ENCODE measurements at regions not wholly inside any gene's neighbourhood (a gene's known extent, or its start where the extent isn't known, plus 50 kb on each side); places are given as distances from the start of the nearest gene placed in this dataset.

DNA sequence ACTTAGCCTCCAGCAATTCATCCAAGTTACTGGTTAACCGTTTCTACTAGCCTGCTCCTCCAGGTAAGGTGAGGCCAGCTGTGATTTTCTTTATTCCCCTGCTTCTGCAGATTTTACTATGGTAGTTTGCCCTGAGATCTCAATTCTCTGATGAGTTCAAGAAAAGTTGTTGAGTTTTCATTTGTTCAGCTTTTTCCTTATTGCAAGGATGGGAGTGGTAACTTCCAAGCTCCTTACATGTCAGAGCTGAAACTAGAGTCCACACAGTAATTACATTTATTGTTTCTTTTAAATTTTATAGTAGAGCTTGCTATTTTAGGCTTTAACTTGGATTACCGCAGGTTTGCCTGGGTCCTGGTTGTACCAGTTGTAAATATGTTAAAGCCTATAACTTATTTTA is 76.9 kb upstream of the ZRANB2 start:
- Mint-ChIP-seq H3K27ac (ENCODE audit: unreplicated experiment) (no peak overlapping the region), H3K9me3 (ENCODE audit: low read depth) (peaks cover 5% of the 10 kb centered on the region), H3K4me3 (ENCODE audit: unreplicated experiment) (no peak overlapping the region), H3K36me3 (ENCODE audit: low read depth) (no peaks in the 10 kb centered on the region), H3K4me1 (ENCODE audit: low read depth) (no peaks in the 10 kb centered on the region), H3K27me3 (ENCODE audit: low read depth) (no peaks in the 10 kb centered on the region)
- TF ChIP-seq, protein P1, sequence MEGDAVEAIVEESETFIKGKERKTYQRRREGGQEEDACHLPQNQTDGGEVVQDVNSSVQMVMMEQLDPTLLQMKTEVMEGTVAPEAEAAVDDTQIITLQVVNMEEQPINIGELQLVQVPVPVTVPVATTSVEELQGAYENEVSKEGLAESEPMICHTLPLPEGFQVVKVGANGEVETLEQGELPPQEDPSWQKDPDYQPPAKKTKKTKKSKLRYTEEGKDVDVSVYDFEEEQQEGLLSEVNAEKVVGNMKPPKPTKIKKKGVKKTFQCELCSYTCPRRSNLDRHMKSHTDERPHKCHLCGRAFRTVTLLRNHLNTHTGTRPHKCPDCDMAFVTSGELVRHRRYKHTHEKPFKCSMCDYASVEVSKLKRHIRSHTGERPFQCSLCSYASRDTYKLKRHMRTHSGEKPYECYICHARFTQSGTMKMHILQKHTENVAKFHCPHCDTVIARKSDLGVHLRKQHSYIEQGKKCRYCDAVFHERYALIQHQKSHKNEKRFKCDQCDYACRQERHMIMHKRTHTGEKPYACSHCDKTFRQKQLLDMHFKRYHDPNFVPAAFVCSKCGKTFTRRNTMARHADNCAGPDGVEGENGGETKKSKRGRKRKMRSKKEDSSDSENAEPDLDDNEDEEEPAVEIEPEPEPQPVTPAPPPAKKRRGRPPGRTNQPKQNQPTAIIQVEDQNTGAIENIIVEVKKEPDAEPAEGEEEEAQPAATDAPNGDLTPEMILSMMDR (IDR thresholded peaks at IDR 0.05): no peak
- DNase-seq (ENCODE audit: low spot score): no peak

GRCh38 chr1:71157151-71157550 is 76.3 kb upstream of the ZRANB2 start:
- H3K4me1 Mint-ChIP-seq (ENCODE audit: low read depth): no peaks in the 10 kb centered on the region
- no peak overlapping the region for H3K4me3 Mint-ChIP-seq (ENCODE audit: unreplicated experiment)
- peaks cover 5% of the 10 kb centered on the region for H3K9me3 Mint-ChIP-seq (ENCODE audit: low read depth)
- no peak overlapping the region for H3K27ac Mint-ChIP-seq (ENCODE audit: unreplicated experiment)
- DNase-seq (ENCODE audit: low spot score): no peak
- no peaks in the 10 kb centered on the region for H3K27me3 Mint-ChIP-seq (ENCODE audit: low read depth)
- H3K36me3 Mint-ChIP-seq (ENCODE audit: low read depth): no peaks in the 10 kb centered on the region
- TF ChIP-seq, protein P1 (IDR thresholded peaks at IDR 0.05): no peak

GRCh38 chr1:71156590-71156989 is 75.8 kb upstream of the ZRANB2 start:
- H3K27ac Mint-ChIP-seq (ENCODE audit: unreplicated experiment): no peak overlapping the region
- H3K27me3 Mint-ChIP-seq (ENCODE audit: low read depth): no peaks in the 10 kb centered on the region
- no peak for DNase-seq (ENCODE audit: low spot score)
- TF ChIP-seq, protein P1 (IDR thresholded peaks at IDR 0.05): no peak
- H3K9me3 Mint-ChIP-seq (ENCODE audit: low read depth): peaks cover 5% of the 10 kb centered on the region
- no peaks in the 10 kb centered on the region for H3K36me3 Mint-ChIP-seq (ENCODE audit: low read depth)
- no peak overlapping the region for H3K4me3 Mint-ChIP-seq (ENCODE audit: unreplicated experiment)
- no peaks in the 10 kb centered on the region for H3K4me1 Mint-ChIP-seq (ENCODE audit: low read depth)

GRCh38 chr1:71154429-71154828 is 73.6 kb upstream of the ZRANB2 start:
- H3K9me3 Mint-ChIP-seq (ENCODE audit: low read depth): peaks cover 10% of the 10 kb centered on the region
- no peak overlapping the region for H3K27ac Mint-ChIP-seq (ENCODE audit: unreplicated experiment)
- TF ChIP-seq, protein P1 (IDR thresholded peaks at IDR 0.05): no peak

GRCh38 chr1:71153826-71154225 is 73.0 kb upstream of the ZRANB2 start:
- no peak for DNase-seq (ENCODE audit: low spot score)
- no peak overlapping the region for H3K4me3 Mint-ChIP-seq (ENCODE audit: unreplicated experiment)
- H3K4me1 Mint-ChIP-seq (ENCODE audit: low read depth): no peaks in the 10 kb centered on the region
- H3K36me3 Mint-ChIP-seq (ENCODE audit: low read depth): no peaks in the 10 kb centered on the region
- TF ChIP-seq, protein P1 (IDR thresholded peaks at IDR 0.05): no peak
- no peaks in the 10 kb centered on the region for H3K27me3 Mint-ChIP-seq (ENCODE audit: low read depth)
- peaks cover 14% of the 10 kb centered on the region for H3K9me3 Mint-ChIP-seq (ENCODE audit: low read depth)
- H3K27ac Mint-ChIP-seq (ENCODE audit: unreplicated experiment): no peak overlapping the region

More at GRCh38 chr1:71154429-71154828, 73.6 kb upstream of the ZRANB2 start:
- Mint-ChIP-seq H3K4me1 (ENCODE audit: low read depth) (no peaks in the 10 kb centered on the region), H3K4me3 (ENCODE audit: unreplicated experiment) (no peak overlapping the region), H3K27me3 (ENCODE audit: low read depth) (no peaks in the 10 kb centered on the region), H3K36me3 (ENCODE audit: low read depth) (no peaks in the 10 kb centered on the region)
- DNase-seq (ENCODE audit: low spot score): no peak
